ENCODE measurements at regions not wholly inside any gene's neighbourhood (a gene's known extent, or its start where the extent isn't known, plus 50 kb on each side); places are given as distances from the start of the nearest gene placed in this dataset.
"Not testable (repeated sequence)": the region's sequence is repeated elsewhere in the genome, so short reads cannot be mapped to it uniquely, and the experiment has no call there.

DNA sequence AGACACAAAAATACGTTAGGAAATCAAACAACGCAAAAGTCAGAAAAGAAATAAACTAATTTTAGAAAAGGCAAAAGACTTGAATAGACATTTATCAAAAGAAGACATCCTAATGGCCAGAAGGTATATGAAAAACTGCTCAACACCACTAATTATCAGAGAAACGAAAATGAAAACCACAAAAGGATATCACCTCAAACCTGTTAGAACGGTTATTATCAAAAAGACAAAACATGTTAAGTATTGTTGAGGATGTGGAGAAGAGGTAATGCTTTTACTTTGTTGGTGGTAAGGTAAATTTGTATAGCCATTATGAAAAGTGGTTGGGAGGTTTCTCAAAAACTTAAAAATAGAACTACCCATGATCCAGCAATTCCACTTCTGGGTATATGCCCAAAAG, 230.0 kb upstream of the RGMB start:
- no peak overlapping the region for H3K27ac ChIP-seq
- H3K9me3 ChIP-seq: peaks cover 0 to 22% of the 10 kb centered on the region in 2 donors
- no peaks in the 10 kb centered on the region for H3K36me3 ChIP-seq
- no peak overlapping the region for H3K4me3 ChIP-seq
- H3K4me1 ChIP-seq: no peaks in the 10 kb centered on the region
- H3K27me3 ChIP-seq: no peaks in the 10 kb centered on the region
- TF ChIP-seq, protein P1, sequence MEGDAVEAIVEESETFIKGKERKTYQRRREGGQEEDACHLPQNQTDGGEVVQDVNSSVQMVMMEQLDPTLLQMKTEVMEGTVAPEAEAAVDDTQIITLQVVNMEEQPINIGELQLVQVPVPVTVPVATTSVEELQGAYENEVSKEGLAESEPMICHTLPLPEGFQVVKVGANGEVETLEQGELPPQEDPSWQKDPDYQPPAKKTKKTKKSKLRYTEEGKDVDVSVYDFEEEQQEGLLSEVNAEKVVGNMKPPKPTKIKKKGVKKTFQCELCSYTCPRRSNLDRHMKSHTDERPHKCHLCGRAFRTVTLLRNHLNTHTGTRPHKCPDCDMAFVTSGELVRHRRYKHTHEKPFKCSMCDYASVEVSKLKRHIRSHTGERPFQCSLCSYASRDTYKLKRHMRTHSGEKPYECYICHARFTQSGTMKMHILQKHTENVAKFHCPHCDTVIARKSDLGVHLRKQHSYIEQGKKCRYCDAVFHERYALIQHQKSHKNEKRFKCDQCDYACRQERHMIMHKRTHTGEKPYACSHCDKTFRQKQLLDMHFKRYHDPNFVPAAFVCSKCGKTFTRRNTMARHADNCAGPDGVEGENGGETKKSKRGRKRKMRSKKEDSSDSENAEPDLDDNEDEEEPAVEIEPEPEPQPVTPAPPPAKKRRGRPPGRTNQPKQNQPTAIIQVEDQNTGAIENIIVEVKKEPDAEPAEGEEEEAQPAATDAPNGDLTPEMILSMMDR (IDR thresholded peaks at IDR 0.05): no peak
- DNase-seq (ENCODE audit: low spot score): no peak

DNA sequence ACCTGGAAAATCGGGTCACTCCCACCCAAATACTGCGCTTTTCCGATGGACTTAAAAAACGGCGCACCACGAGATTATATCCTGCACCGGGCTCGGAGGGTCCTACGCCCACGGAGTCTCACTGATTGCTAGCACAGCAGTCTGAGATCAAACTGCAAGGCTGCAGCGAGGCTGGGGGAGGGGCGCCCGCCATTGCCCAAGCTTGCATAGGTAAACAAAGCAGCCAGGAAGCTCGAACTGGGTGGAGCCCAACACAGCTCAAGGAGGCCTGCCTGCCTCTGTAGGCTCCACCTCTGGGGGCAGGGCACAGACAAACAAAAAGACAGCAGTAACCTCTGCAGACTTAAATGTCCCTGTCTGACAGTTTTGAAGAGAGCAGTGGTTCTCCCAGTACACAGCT, 226.5 kb upstream of the RGMB start:
- DNase-seq (ENCODE audit: low spot score); H3K4me3 ChIP-seq; H3K4me1 ChIP-seq; H3K27me3 ChIP-seq; H3K27ac ChIP-seq; H3K36me3 ChIP-seq: not testable (repeated sequence)
- peaks cover 0 to 10% of the 10 kb centered on the region in 2 donors for H3K9me3 ChIP-seq

DNA sequence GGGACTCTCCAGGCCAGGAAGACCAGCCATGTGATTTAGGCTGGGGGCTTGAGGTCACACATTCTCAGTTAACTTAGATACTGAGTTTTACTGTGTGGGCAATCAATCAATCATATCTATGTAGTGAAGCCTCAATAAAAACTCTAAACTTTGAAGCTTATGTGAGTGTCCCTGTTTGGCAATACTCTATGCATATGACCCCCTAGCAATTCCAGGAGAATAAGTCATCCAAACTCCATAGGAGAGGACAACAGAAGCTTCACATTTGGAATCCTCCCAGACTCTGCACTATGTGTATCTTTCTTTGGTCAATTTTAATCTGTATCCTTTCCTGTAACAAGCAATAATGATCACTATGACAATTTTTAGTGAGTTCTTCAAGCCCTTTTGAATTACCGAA, 216.8 kb upstream of the RGMB start:
- H3K4me3 ChIP-seq: no peak overlapping the region
- TF ChIP-seq, protein P1 (IDR thresholded peaks at IDR 0.05): no peak
- no peak for DNase-seq (ENCODE audit: low spot score)
- no peaks in the 10 kb centered on the region for H3K36me3 ChIP-seq
- H3K27ac ChIP-seq: no peak overlapping the region
- H3K4me1 ChIP-seq: no peaks in the 10 kb centered on the region
- H3K27me3 ChIP-seq: no peaks in the 10 kb centered on the region
- no peaks in the 10 kb centered on the region for H3K9me3 ChIP-seq

DNA sequence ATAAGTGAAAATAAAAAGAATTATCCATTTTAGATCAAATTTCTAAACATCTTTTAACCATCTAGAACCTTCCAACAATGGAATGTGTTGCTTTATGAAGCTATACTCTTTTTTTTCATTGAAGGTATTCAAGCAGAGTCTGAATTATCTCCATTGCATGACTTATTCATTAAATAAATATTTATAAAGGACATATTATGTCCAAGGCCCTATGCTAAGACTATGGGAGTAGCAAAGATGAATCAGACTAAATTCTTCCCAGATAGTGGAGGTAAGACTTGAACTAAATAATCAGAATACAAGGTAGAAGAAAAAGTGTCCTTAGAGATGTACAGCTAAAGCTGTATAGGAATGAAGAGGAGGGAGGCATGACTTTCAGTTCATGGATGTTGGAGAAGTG, 215.5 kb upstream of the RGMB start:
- TF ChIP-seq, protein P1 (IDR thresholded peaks at IDR 0.05): no peak
- H3K4me1 ChIP-seq: no peaks in the 10 kb centered on the region
- H3K27ac ChIP-seq: no peak overlapping the region
- H3K4me3 ChIP-seq: no peak overlapping the region
- DNase-seq (ENCODE audit: low spot score): no peak
- no peaks in the 10 kb centered on the region for H3K27me3 ChIP-seq
- H3K36me3 ChIP-seq: no peaks in the 10 kb centered on the region
- H3K9me3 ChIP-seq: no peaks in the 10 kb centered on the region

DNA sequence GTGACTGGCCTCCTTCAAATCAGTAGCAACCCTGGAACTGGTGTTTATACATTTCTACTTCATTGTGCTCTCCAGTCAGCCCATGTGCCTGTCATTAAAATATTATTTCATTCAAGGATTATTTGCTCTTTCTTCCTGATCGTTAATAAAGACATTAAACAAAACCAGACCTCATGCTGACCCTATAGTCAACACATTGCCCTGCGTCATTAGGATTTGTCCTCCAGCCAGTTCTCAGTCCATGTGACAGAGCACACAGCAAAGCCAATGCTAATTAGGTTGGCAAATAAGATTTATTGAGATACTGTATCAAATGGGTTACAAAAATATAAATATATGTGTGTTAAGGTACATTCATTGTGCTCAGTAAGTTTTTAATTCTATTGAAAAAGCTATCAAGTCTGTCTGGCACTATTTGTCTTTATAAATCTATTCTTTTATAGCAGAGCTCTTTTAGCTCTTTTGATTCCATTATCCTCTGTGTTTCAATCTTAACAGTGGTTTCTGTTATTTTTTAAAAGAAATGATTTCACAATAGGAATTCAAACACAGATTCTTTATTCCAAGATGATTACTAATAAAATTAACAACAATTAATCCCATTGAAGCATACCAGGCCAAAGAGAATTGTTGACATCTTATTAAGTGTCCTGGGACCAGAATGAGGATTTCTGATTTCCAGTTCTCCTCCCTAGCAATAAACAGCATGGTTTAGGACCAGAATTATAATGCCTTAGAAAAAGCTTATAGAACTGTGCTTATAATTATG, 209.4 kb upstream of the RGMB start:
- TF ChIP-seq, protein P1 (IDR thresholded peaks at IDR 0.05): no peak
- DNase-seq (ENCODE audit: low spot score): no peak
- Histone ChIP-seq H3K27me3 (no peaks in the 10 kb centered on the region), H3K27ac (no peak overlapping the region), H3K4me1 (no peaks in the 10 kb centered on the region), H3K36me3 (no peaks in the 10 kb centered on the region), H3K4me3 (no peak overlapping the region), H3K9me3 (no peaks in the 10 kb centered on the region)

DNA sequence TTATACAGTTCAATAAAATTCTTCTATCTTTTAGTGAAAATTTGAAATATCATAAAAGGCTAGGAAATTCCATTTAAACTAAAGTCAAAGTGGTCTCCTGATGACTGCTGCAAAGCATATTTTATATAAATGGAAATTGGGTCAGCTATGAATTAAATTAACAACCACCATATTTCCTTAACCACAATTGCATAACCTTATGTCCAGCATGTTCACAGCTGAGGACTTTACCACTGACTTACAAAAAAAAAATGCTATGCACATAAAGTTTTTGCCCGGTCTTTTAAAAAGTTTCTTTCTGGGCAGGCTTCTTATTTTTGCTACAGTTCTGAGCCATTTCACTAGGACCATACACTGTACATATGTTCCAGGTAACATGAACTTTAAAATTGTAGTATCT, 208.6 kb upstream of the RGMB start:
- H3K4me3 ChIP-seq: no peak overlapping the region

More for the DNA sequence above, 208.6 kb upstream of the RGMB start:
- Histone ChIP-seq H3K27me3 (no peaks in the 10 kb centered on the region), H3K4me1 (no peaks in the 10 kb centered on the region), H3K36me3 (no peaks in the 10 kb centered on the region), H3K9me3 (no peaks in the 10 kb centered on the region), H3K27ac (no peak overlapping the region)
- DNase-seq (ENCODE audit: low spot score): no peak
- TF ChIP-seq, protein P1 (IDR thresholded peaks at IDR 0.05): no peak
